Endothelial cell of umbilical vein (primary cell): ENCODE measurements at regions not wholly inside any gene's neighbourhood (a gene's known extent, or its start where the extent isn't known, plus 50 kb on each side); places are given as distances from the start of the nearest gene placed in this dataset.
A peak's percentile ranks its signal among the peaks of the same experiment; 100 is the strongest.

Experiments used
- BruUV-seq: library from RNA; stranded (reverse); fragments of 400-500 nt; replicated peaks from 2 replicates; lab custom pipeline; 2021; lab: Mats Ljungman, UMichigan
- CTCF ChIA-PET: fragments of 300-600, 350-600 bp; sonication (Branson Sonifier 250); formaldehyde crosslinking; loops from one replicate; lab custom pipeline; 2021; ENCODE audit warnings: antibody characterized with exemption, inconsistent platforms; lab: Charles Lee
- POLR2A ChIA-PET: fragments of 300-600, 350-600 bp; sonication (Branson Sonifier 250); formaldehyde crosslinking; loops from one replicate; lab custom pipeline; 2021; ENCODE audit warnings: antibody characterized with exemption, inconsistent platforms; lab: Charles Lee
- DNase-seq: peaks from one replicate; pipeline ENCODE4 v3.0.0-alpha.2; 2011; ENCODE audit warnings: low read depth, low spot score
- FAIRE-seq: peaks from 2 replicates; lab custom pipeline; 2011; peaks lifted over from hg19 to GRCh38; lab: Jason Lieb, UNC
- H2AFZ ChIP-seq: 2 replicates; pipeline ENCODE4 v1.6.0; 2012; ENCODE audit warnings: low read depth, low read length, control low read depth, inconsistent platforms
- H3K27ac ChIP-seq: 2 replicates; pipeline ENCODE4 v1.5.1; 2011; ENCODE audit warnings: low read depth, mild to moderate bottlenecking, control low read depth, low read length, moderate library complexity; ENCODE audit not compliant: insufficient read depth
- H3K27me3 ChIP-seq, 2 experiments: 2 replicates each; pipeline versions ENCODE4 v1.6.0 to v1.6.1; 2011; ENCODE audit warnings: low read length in 2 of 2, mixed read lengths in 1 of 2; ENCODE audit not compliant: control insufficient read depth in 2 of 2, insufficient read depth in 2 of 2
- H3K36me3 ChIP-seq, 2 experiments: 2 replicates in 1 of 2; 3 replicates in 1 of 2; pipeline ENCODE4 v1.5.1; 2011; ENCODE audit warnings: low read length in 2 of 2, mild to moderate bottlenecking in 1 of 2, moderate library complexity in 1 of 2; ENCODE audit not compliant: control insufficient read depth in 2 of 2, insufficient read depth in 2 of 2; ENCODE audit errors: extremely low read depth in 1 of 2
- H3K4me1 ChIP-seq: 3 replicates; pipeline ENCODE4 v1.5.1; 2011; ENCODE audit warnings: mild to moderate bottlenecking, low read length; ENCODE audit not compliant: control insufficient read depth, insufficient read depth; ENCODE audit errors: extremely low read depth
- H3K4me2 ChIP-seq: 2 replicates; pipeline ENCODE4 v1.6.1; 2011; ENCODE audit warnings: low read length, control low read depth, mixed read lengths; ENCODE audit not compliant: insufficient read depth
- H3K4me3 ChIP-seq, 3 experiments: fragments of 200-600 bp in 1 of 3; sonication (generic), shearing (Covaris generic) in 1 of 3; replicated peaks in 1 of 3; 2 replicates each; pipeline ENCODE4 v1.5.1; 2011 to 2016; ENCODE audit warnings: control low read depth in 3 of 3, low read length in 3 of 3, mild to moderate bottlenecking in 2 of 3, inconsistent platforms in 1 of 3, low read depth in 1 of 3, moderate library complexity in 1 of 3; ENCODE audit not compliant: insufficient read depth in 1 of 3
- H3K79me2 ChIP-seq: 2 replicates; pipeline ENCODE4 v1.6.0; 2012; ENCODE audit warnings: low read length, inconsistent platforms; ENCODE audit not compliant: control insufficient read depth, insufficient read depth
- H3K9ac ChIP-seq: replicated peaks from 2 replicates; pipeline ENCODE3; 2011; ENCODE audit warnings: low read length, control low read depth; ENCODE audit not compliant: insufficient read depth; ENCODE audit errors: extremely low read depth
- H3K9me1 ChIP-seq: replicated peaks from 3 replicates; pipeline ENCODE4 v1.6.0; 2011; ENCODE audit warnings: mild to moderate bottlenecking, low read length; ENCODE audit not compliant: control insufficient read depth, insufficient read depth; ENCODE audit errors: extremely low read depth
- H3K9me3 ChIP-seq: replicated peaks from 2 replicates; pipeline ENCODE4 v1.5.1; 2012; ENCODE audit warnings: low read length, inconsistent platforms; ENCODE audit not compliant: control insufficient read depth, insufficient read depth
- H4K20me1 ChIP-seq: replicated peaks from 2 replicates; pipeline ENCODE3; 2011; ENCODE audit warnings: mild to moderate bottlenecking, low read length; ENCODE audit not compliant: control insufficient read depth, insufficient read depth; ENCODE audit errors: extremely low read depth
- FOS ChIP-seq: IDR thresholded peaks from 2 replicates; pipeline ENCODE4 v1.6.1; 2011; ENCODE audit warnings: mild to moderate bottlenecking, low read length, moderate library complexity, borderline replicate concordance; ENCODE audit not compliant: insufficient read depth
- MYC ChIP-seq: IDR thresholded peaks from one replicate; pipeline ENCODE4 v1.6.1; 2011; ENCODE audit warnings: mild to moderate bottlenecking, low read depth, low read length
- POLR2A ChIP-seq: IDR thresholded peaks from 2 replicates; pipeline ENCODE4 v1.6.1; 2012; ENCODE audit warnings: low read depth, mild to moderate bottlenecking, control low read depth, low read length
- POLR2AphosphoS5 ChIP-seq: IDR thresholded peaks from 2 replicates; pipeline ENCODE4 v1.6.1; 2012; ENCODE audit warnings: low read depth, mild to moderate bottlenecking, control low read depth, low read length, moderate library complexity; ENCODE audit not compliant: insufficient read depth
- dilution Hi-C: fragments of 300-500 bp; cut with MboI; formaldehyde crosslinking; loops from one replicate; pipeline ENCODE4 v1.15.0; 2019; ENCODE audit warnings: low sequenced_read_pairs; ENCODE audit not compliant: extremely low pct_ligation_motif_present
- intact Hi-C: fragments of 100-400 bp; cut with micrococcal nuclease; formaldehyde crosslinking; loops from one replicate; pipeline ENCODE4 v1.10.0; 2022
- TF ChIP-seq, protein P1 (sequence below): IDR thresholded peaks from 2 replicates; pipeline ENCODE4 v1.6.1; 2011; ENCODE audit not compliant: insufficient read depth, insufficient read length
- TF ChIP-seq, protein P2 (sequence below), 2 donors: IDR thresholded peaks; 1 replicate in 1 of 2; 2 replicates in 1 of 2; pipeline ENCODE4 v1.5.1; 2011; ENCODE audit warnings: low read length in 2 of 2, mild to moderate bottlenecking in 2 of 2, moderate library complexity in 2 of 2, control low read depth in 1 of 2, inconsistent platforms in 1 of 2, low read depth in 1 of 2; ENCODE audit not compliant: insufficient read depth in 1 of 2; ENCODE audit errors: extremely low read depth in 1 of 2

DNA sequence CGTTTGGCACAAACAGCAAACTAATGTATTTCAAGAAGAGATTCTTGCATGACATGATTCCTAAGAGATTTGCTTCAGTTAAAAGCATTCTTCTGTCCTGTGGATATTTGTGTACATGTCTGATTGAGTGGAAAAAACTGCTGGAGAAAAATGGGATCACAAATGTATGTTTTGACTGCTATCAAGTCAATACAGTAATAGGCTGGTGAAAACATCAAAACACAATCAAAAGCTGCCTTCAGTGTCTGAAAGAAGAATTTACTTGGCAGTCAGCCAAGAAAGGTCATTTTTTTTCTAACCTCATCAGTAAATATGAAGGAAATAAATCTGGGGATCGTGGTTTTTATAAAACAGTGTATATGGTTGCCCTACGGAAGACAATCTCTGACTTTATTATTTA is 1214.8 kb downstream of the NSUN3 start:
- Histone ChIP-seq H3K79me2 (no peaks in the 10 kb centered on the region), H3K4me1 (no peaks in the 10 kb centered on the region), H3K9ac (no peak overlapping the region), H3K4me3 (no peak overlapping the region), H3K27me3 (no peaks in the 10 kb centered on the region), H3K9me3 (no peaks in the 10 kb centered on the region), H2AFZ (no peak overlapping the region), H3K4me2 (no peak overlapping the region), H3K27ac (no peak overlapping the region), H3K36me3 (no peaks in the 10 kb centered on the region), H4K20me1 (no peaks in the 10 kb centered on the region), H3K9me1 (no peaks in the 10 kb centered on the region)
- DNase-seq (peak; percentile 7), FAIRE-seq (no peak)
- intact Hi-C loops (no loop called here), dilution Hi-C loops (no loop called here)
- ChIA-PET POLR2A (no interaction called here), CTCF (no interaction called here)
- TF ChIP-seq MYC (no peak), POLR2AphosphoS5 (no peak), POLR2A (no peak), FOS (no peak)
- TF ChIP-seq, protein P1, sequence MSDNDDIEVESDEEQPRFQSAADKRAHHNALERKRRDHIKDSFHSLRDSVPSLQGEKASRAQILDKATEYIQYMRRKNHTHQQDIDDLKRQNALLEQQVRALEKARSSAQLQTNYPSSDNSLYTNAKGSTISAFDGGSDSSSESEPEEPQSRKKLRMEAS, result no peak
- TF ChIP-seq, protein P2, sequence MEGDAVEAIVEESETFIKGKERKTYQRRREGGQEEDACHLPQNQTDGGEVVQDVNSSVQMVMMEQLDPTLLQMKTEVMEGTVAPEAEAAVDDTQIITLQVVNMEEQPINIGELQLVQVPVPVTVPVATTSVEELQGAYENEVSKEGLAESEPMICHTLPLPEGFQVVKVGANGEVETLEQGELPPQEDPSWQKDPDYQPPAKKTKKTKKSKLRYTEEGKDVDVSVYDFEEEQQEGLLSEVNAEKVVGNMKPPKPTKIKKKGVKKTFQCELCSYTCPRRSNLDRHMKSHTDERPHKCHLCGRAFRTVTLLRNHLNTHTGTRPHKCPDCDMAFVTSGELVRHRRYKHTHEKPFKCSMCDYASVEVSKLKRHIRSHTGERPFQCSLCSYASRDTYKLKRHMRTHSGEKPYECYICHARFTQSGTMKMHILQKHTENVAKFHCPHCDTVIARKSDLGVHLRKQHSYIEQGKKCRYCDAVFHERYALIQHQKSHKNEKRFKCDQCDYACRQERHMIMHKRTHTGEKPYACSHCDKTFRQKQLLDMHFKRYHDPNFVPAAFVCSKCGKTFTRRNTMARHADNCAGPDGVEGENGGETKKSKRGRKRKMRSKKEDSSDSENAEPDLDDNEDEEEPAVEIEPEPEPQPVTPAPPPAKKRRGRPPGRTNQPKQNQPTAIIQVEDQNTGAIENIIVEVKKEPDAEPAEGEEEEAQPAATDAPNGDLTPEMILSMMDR (IDR thresholded peaks at IDR 0.05; ENCODE audit: extremely low read depth in 1 of 2, insufficient read depth in 1 of 2, low read depth in 1 of 2, low read length in 2 of 2), result no peak
- no TSS peak for BruUV-seq
